A549 (cell line): ENCODE measurements at regions not wholly inside any gene's neighbourhood (a gene's known extent, or its start where the extent isn't known, plus 50 kb on each side); places are given as distances from the start of the nearest gene placed in this dataset.

Experiments used
- ATAC-seq, 2 experiments: fragments of 200-7000 bp in 1 of 2; fragments of >200 bp in 1 of 2; cut with Nextera tagmentation in 1 of 2; cut with Tn5 transposase in 1 of 2; 3 replicates each; pipeline versions ENCODE4 v1.8.0 to v1.9.1; 2018 to 2020; ENCODE audit warnings: mild to moderate bottlenecking in 1 of 2, moderate library complexity in 1 of 2
- CTCF ChIA-PET: fragments of 300-600 bp; sonication (Branson Sonifier 250); formaldehyde crosslinking; extraction: SDS; loops from one replicate; lab custom pipeline; 2021; ENCODE audit warnings: antibody characterized with exemption, inconsistent platforms; lab: Yijun Ruan, JAX
- POLR2A ChIA-PET: fragments of 350-600 bp; formaldehyde crosslinking; extraction: SDS; loops from one replicate; lab custom pipeline; 2021; ENCODE audit warnings: antibody characterized with exemption, inconsistent platforms; lab: Yijun Ruan, JAX
- DNase-seq, 2 experiments: peaks; one replicate each; pipeline versions ENCODE4 v3.0.0 to v3.0.0-alpha.2; 2011 to 2016; ENCODE audit warnings: low read depth in 1 of 2, low spot score in 1 of 2
- FAIRE-seq: peaks from 2 replicates; lab custom pipeline; 2011; peaks lifted over from hg19 to GRCh38; lab: Jason Lieb, UNC
- H3K27ac ChIP-seq, 2 experiments: fragments of >200 bp; sonication (Bioruptor Twin); formaldehyde crosslinking; 3 replicates each; pipeline ENCODE4 v1.5.1; 2016 to 2017
- H3K4me1 ChIP-seq: fragments of >200 bp; sonication (Bioruptor Twin); formaldehyde crosslinking; 3 replicates; pipeline ENCODE4 v1.6.1; 2016
- H3K4me2 ChIP-seq: fragments of >200 bp; sonication (Bioruptor Twin); formaldehyde crosslinking; 3 replicates; pipeline ENCODE4 v1.6.1; 2016
- H3K4me3 ChIP-seq: fragments of >200 bp; sonication (Bioruptor Twin); formaldehyde crosslinking; 3 replicates; pipeline ENCODE4 v1.5.1; 2016
- H3K9me3 ChIP-seq: fragments of >200 bp; sonication (Bioruptor Twin); formaldehyde crosslinking; 3 replicates; pipeline ENCODE4 v1.6.1; 2016
- CBX8 ChIP-seq: fragments of 200-600 bp; sonication (generic); IDR thresholded peaks from 2 replicates; pipeline ENCODE4 v1.6.1; 2016
- CEBPB ChIP-seq, 2 experiments: fragments of >200 bp in 1 of 2; sonication (Bioruptor Twin) in 1 of 2; formaldehyde crosslinking in 1 of 2; IDR thresholded peaks; 2 replicates each; pipeline ENCODE4 v1.6.1; 2012 to 2016
- CHD4 ChIP-seq: fragments of 200-600 bp; sonication (generic); IDR thresholded peaks from 2 replicates; pipeline ENCODE4 v1.6.1; 2016; ENCODE audit warnings: antibody characterized with exemption, mild to moderate bottlenecking, borderline replicate concordance
- E2F6 ChIP-seq: IDR thresholded peaks from 2 replicates; pipeline ENCODE4 v1.6.1; 2012; ENCODE audit warnings: low read depth, borderline replicate concordance
- EHMT2 ChIP-seq: fragments of 200-600 bp; sonication (generic); IDR thresholded peaks from 2 replicates; pipeline ENCODE4 v1.6.1; 2016; ENCODE audit warnings: antibody characterized with exemption, low read depth, mild to moderate bottlenecking, moderate library complexity
- ELK1 ChIP-seq: fragments of 150-350 bp; IDR thresholded peaks from 2 replicates; pipeline ENCODE4 v1.6.1; 2014; ENCODE audit warnings: low read depth, mild to moderate bottlenecking, low read length
- EP300 ChIP-seq, 2 experiments: fragments of >200 bp; sonication (Bioruptor Twin); formaldehyde crosslinking; IDR thresholded peaks; 2 replicates in 1 of 2; 3 replicates in 1 of 2; pipeline ENCODE4 v1.6.1; 2016 to 2017
- ESRRA ChIP-seq: fragments of 150-350 bp; IDR thresholded peaks from 2 replicates; pipeline ENCODE4 v1.6.1; 2014; ENCODE audit warnings: mild to moderate bottlenecking, low read length, borderline replicate concordance
- FOSL2 ChIP-seq, 2 experiments: fragments of 450-650 bp in 1 of 2; fragments of >200 bp in 1 of 2; sonication (Bioruptor Twin) in 1 of 2; formaldehyde crosslinking; IDR thresholded peaks; 2 replicates each; pipeline versions ENCODE4 v1.5.0 to v1.6.1; 2016 to 2020; ENCODE audit warnings: mild to moderate bottlenecking in 1 of 2, moderate library complexity in 1 of 2
- FOXS1 ChIP-seq: fragments of 250-450 bp; sonication (Bioruptor Pico); IDR thresholded peaks from 2 replicates; pipeline ENCODE4 v1.5.0; 2020; ENCODE audit warnings: mild to moderate bottlenecking, moderate library complexity
- GATA3 ChIP-seq: IDR thresholded peaks from 2 replicates; pipeline ENCODE4 v1.6.1; 2012; ENCODE audit warnings: borderline replicate concordance
- HDAC2 ChIP-seq: fragments of 200-600 bp; sonication (generic); IDR thresholded peaks from 2 replicates; pipeline ENCODE4 v1.6.1; 2016
- JUN ChIP-seq, 2 experiments: fragments of >200 bp; sonication (Bioruptor Twin); formaldehyde crosslinking; IDR thresholded peaks; 2 replicates in 1 of 2; 3 replicates in 1 of 2; pipeline ENCODE4 v1.6.1; 2016 to 2017
- KDM5A ChIP-seq: fragments of 200-600 bp; sonication (generic); IDR thresholded peaks from 2 replicates; pipeline ENCODE4 v1.6.1; 2016; ENCODE audit warnings: antibody characterized with exemption, mild to moderate bottlenecking
- PBX3 ChIP-seq: IDR thresholded peaks from 2 replicates; pipeline ENCODE4 v1.6.1; 2012
- POLR2A ChIP-seq: IDR thresholded peaks from 2 replicates; pipeline ENCODE4 v1.6.1; 2012; ENCODE audit warnings: mild to moderate bottlenecking, low read length
- RAD21 ChIP-seq, 2 experiments: fragments of >200 bp in 1 of 2; sonication (Bioruptor Twin) in 1 of 2; formaldehyde crosslinking in 1 of 2; IDR thresholded peaks in 1 of 2; conservative IDR thresholded peaks in 1 of 2; 2 replicates in 1 of 2; 3 replicates in 1 of 2; pipeline ENCODE4 v1.6.1; 2012 to 2018; ENCODE audit warnings: inconsistent platforms in 1 of 2
- RFX5 ChIP-seq: fragments of 450-650 bp; IDR thresholded peaks from 2 replicates; pipeline ENCODE4 v1.7.1; 2014; ENCODE audit warnings: antibody characterized with exemption, mild to moderate bottlenecking, moderate library complexity
- RNF2 ChIP-seq: fragments of 200-600 bp; sonication (generic); IDR thresholded peaks from 2 replicates; pipeline ENCODE4 v1.6.1; 2016; ENCODE audit warnings: low read depth, mild to moderate bottlenecking, antibody characterized with exemption, moderate library complexity, borderline replicate concordance
- TFCP2L1 ChIP-seq: fragments of 250-450 bp; sonication (Bioruptor Pico); IDR thresholded peaks from 2 replicates; pipeline ENCODE4 v1.5.0; 2021; ENCODE audit warnings: mild to moderate bottlenecking
- TP53 ChIP-seq: fragments of 250-450 bp; sonication (Bioruptor Pico); IDR thresholded peaks from 2 replicates; pipeline ENCODE4 v1.5.0; 2021; ENCODE audit warnings: mild to moderate bottlenecking, moderate library complexity
- WGBS: methylation state at CpG from one replicate; pipeline ENCODE4 v1.1.6; 2017; ENCODE audit errors: missing lambda C conversion rate; 5-methylcytosine and 5-hydroxymethylcytosine counted together
- TF ChIP-seq, protein P1 (sequence below): IDR thresholded peaks from 2 replicates; pipeline ENCODE4 v1.6.1; 2012
- TF ChIP-seq, protein P2 (sequence below): fragments of 250-450 bp; sonication (Bioruptor Pico); IDR thresholded peaks from 2 replicates; pipeline ENCODE4 v1.5.0; 2020; ENCODE audit warnings: low read depth, mild to moderate bottlenecking, moderate library complexity
- TF ChIP-seq, protein P3 (sequence below): fragments of >200 bp; sonication (Bioruptor Twin); formaldehyde crosslinking; IDR thresholded peaks from 3 replicates; pipeline ENCODE4 v1.5.1; 2016

- WGBS, result 5% methylated on average over 8 of the region's 8 CpGs
- no peaks in the 10 kb centered on the region for H3K9me3 ChIP-seq
- FAIRE-seq (peak; percentile 28), DNase-seq (peak; percentile 66 to 81), ATAC-seq (peak; percentile 88 to 95)
- peak overlapping the region; percentile 61 for H3K4me2 ChIP-seq
- TF ChIP-seq GATA3 (peak; percentile 77; the same call in 1 of the 2 replicates), E2F6 (peak; percentile 87; the same call in 1 of the 2 replicates), ESRRA (no peak), EP300 (IDR thresholded peaks at IDR 0.05) (peak in 1 of 2 experiments; percentile 16; a peak in 1 of 5 replicates), ELK1 (no peak), CHD4 (no peak), RNF2 (no peak), FOSL2 (IDR thresholded peaks at IDR 0.05) (no peak; the same call in 1 of the 2 replicates), FOSL2 (CRISPR knock-in tag; IDR thresholded peaks at IDR 0.05) (peak; percentile 68), CEBPB (IDR thresholded peaks at IDR 0.05) (peak in 1 of 2 experiments; percentile 46; a peak in 1 of 4 replicates), TP53 (CRISPR knock-in tag) (no peak), RAD21 (conservative IDR thresholded peaks at IDR 0.05 in 1 of 2, IDR thresholded peaks at IDR 0.05 in 1 of 2) (no peak; a peak in 1 of 5 replicates), JUN (IDR thresholded peaks at IDR 0.05) (peak in 1 of 2 experiments; percentile 32; a peak in 1 of 5 replicates)
- TF ChIP-seq, protein P1, sequence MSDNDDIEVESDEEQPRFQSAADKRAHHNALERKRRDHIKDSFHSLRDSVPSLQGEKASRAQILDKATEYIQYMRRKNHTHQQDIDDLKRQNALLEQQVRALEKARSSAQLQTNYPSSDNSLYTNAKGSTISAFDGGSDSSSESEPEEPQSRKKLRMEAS, result peak; percentile 85
- TF ChIP-seq, protein P2, sequence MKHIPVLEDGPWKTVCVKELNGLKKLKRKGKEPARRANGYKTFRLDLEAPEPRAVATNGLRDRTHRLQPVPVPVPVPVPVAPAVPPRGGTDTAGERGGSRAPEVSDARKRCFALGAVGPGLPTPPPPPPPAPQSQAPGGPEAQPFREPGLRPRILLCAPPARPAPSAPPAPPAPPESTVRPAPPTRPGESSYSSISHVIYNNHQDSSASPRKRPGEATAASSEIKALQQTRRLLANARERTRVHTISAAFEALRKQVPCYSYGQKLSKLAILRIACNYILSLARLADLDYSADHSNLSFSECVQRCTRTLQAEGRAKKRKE (CRISPR knock-in tag), result peak; percentile 63; the same call in 1 of the 2 replicates
- TF ChIP-seq, protein P3, sequence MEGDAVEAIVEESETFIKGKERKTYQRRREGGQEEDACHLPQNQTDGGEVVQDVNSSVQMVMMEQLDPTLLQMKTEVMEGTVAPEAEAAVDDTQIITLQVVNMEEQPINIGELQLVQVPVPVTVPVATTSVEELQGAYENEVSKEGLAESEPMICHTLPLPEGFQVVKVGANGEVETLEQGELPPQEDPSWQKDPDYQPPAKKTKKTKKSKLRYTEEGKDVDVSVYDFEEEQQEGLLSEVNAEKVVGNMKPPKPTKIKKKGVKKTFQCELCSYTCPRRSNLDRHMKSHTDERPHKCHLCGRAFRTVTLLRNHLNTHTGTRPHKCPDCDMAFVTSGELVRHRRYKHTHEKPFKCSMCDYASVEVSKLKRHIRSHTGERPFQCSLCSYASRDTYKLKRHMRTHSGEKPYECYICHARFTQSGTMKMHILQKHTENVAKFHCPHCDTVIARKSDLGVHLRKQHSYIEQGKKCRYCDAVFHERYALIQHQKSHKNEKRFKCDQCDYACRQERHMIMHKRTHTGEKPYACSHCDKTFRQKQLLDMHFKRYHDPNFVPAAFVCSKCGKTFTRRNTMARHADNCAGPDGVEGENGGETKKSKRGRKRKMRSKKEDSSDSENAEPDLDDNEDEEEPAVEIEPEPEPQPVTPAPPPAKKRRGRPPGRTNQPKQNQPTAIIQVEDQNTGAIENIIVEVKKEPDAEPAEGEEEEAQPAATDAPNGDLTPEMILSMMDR, result no peak
- H3K4me1 ChIP-seq, result peaks cover 17% of the 10 kb centered on the region
- no peak overlapping the region for H3K4me3 ChIP-seq
- H3K27ac ChIP-seq, result peak overlapping the region; percentile 59 to 83
- POLR2A ChIA-PET, result interaction anchor here (0.6 kb wide), 2 partner anchors 45 to 120 kb away, joined by 3 to 4 read pairs; partner anchors contain the start of gene CPM
- CTCF ChIA-PET, result interaction anchor here (1.2 to 2.9 kb wide), 3 partner anchors 11 to 118 kb away, joined by 3 to 13 read pairs (median 4); no protein-coding TSS in a partner anchor
These were observed 119.8 kb upstream of the CPM start for GRCh38 chr12:69052613-69053408.

DNA sequence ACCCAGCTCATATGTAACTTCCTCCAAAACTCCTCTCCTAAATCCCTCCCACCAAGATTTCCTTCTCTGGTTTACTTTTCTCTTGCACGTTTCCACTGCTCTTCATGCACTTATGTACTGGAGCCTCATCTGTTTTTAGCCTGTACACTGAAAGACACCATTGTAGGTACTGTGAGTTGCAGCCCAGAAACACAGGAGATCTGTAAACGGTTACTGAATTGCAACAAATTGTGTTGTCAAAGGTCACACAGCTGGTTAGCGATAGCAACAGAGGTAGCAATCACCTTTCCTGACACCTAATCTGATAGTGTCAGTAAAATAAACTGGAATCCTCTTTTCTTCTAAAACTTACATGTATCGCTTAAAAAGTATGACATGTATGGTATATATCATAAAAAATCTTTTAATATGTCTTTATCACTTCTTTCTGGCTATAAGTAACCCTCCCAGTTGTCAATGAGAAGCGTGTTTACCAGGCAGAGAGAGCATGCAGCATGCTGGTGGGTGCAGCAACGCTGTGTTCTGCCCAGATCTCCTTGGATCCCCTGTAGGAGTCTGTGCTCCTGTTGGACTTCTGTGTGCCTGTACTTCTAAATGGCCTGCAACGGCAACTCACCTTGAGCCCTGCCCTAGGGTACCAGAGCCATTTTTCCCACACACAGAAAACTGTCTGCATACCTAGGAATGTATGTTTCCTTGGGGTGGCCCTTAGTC lies 121.5 kb upstream of the CPM start:
- FAIRE-seq (no peak), ATAC-seq (no peak), DNase-seq (no peak)
- peak overlapping the region in 1 of 2 experiments; percentile 83; a peak in 3 of 6 replicates for H3K27ac ChIP-seq
- H3K4me1 ChIP-seq, result peaks cover 22% of the 10 kb centered on the region
- H3K4me2 ChIP-seq, result no peak overlapping the region
- WGBS, result 86% methylated on average over 7 of the region's 7 CpGs
- H3K9me3 ChIP-seq, result 0 out of 3 replicates have a peak, but pooled peaks cover 2% of the 10 kb centered on the region
- ChIA-PET CTCF (interaction anchor here (2.9 kb wide), 1 partner anchor 15 kb away, joined by 13 read pairs; no protein-coding TSS in a partner anchor), POLR2A (no interaction called here)
- H3K4me3 ChIP-seq, result no peak overlapping the region
- TF ChIP-seq PBX3 (no peak), EHMT2 (no peak), JUN (IDR thresholded peaks at IDR 0.05) (no peak), CBX8 (no peak), POLR2A (no peak), FOXS1 (CRISPR knock-in tag) (no peak), E2F6 (no peak), HDAC2 (no peak), TP53 (CRISPR knock-in tag) (no peak), ESRRA (no peak), TFCP2L1 (CRISPR knock-in tag) (no peak), RFX5 (no peak), KDM5A (no peak)
- TF ChIP-seq, protein P3, result no peak
